Activated T-cell treated with anti-CD3 and anti-CD28 coated beads, Interleukin-2, amount 50 U/mL, for 4 hours (primary cell): ENCODE measurements at regions not wholly inside any gene's neighbourhood (a gene's known extent, or its start where the extent isn't known, plus 50 kb on each side); places are given as distances from the start of the nearest gene placed in this dataset.

Experiments used
- ATAC-seq, 2 donors: fragments of 200-7000 bp; cut with Tn5 transposase; one replicate each; pipeline ENCODE4 v1.10.0; 2021
- DNase-seq: peaks from one replicate; pipeline ENCODE4 v3.0.0-alpha.2; 2020
- H3K27me3 Mint-ChIP-seq: one replicate; pipeline ENCODE4 v1.8.0; 2021; ENCODE audit warnings: low read depth, mixed read lengths
- H3K36me3 Mint-ChIP-seq: one replicate; pipeline ENCODE4 v1.8.0; 2022; ENCODE audit warnings: mixed read lengths; ENCODE audit not compliant: insufficient read depth
- H3K4me1 Mint-ChIP-seq: one replicate; pipeline ENCODE4 v1.8.0; 2021; ENCODE audit warnings: low read depth, mixed read lengths
- H3K4me3 Mint-ChIP-seq: one replicate; pipeline ENCODE4 v1.8.0; 2021; ENCODE audit warnings: mild to moderate bottlenecking, moderate library complexity, mixed read lengths
- H3K9me3 Mint-ChIP-seq: one replicate; pipeline ENCODE4 v1.8.0; 2021; ENCODE audit warnings: mixed read lengths

DNA sequence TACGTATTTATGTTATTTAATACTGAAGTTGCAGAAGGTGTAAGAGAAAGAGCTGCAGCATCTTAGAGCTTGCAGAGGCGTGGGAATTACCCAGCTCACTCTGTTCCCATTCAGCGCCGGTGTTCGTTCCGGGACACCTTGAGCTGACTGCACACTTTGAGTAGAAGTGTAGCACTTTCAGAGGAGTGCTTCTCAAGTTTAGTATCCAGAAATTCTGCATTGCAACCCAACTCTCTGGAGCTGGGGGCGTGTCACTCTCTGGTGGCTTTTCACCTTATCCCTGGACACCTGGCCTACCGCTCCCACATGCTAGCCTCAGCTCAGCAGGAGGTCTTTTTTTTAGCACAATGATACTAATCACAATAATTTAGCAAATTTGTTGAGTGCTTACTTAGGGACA lies 66.4 kb upstream of the SHH start:
- Mint-ChIP-seq H3K36me3 (no peaks in the 10 kb centered on the region), H3K4me1 (no peaks in the 10 kb centered on the region), H3K27me3 (no peaks in the 10 kb centered on the region), H3K9me3 (no peaks in the 10 kb centered on the region), H3K4me3 (no peak overlapping the region)
- no peak for DNase-seq
- ATAC-seq = no peak

DNA sequence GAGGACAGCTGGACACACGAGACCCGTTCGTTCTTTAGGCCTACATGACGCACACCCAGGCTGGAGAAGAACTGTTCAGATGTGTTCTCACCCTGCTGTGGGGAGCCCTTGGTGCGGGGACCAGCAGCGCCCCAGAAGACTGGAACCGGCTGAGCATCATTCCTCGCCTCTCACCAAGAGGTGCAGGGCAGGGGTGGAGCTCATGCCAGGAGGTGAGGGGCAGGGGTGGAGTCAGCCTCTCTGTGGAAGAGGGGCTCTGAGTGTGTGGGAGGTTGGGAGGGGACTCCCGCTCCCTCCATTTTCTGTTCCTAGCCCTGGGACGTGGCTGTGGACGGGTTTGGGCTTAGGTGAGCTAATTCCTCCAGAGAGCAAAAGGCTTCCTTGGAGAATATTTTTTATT lies 66.0 kb upstream of the SHH start:
- Mint-ChIP-seq H3K27me3 (no peaks in the 10 kb centered on the region), H3K9me3 (no peaks in the 10 kb centered on the region), H3K36me3 (no peaks in the 10 kb centered on the region), H3K4me1 (no peaks in the 10 kb centered on the region), H3K4me3 (no peak overlapping the region)
- ATAC-seq (no peak), DNase-seq (no peak)

DNA sequence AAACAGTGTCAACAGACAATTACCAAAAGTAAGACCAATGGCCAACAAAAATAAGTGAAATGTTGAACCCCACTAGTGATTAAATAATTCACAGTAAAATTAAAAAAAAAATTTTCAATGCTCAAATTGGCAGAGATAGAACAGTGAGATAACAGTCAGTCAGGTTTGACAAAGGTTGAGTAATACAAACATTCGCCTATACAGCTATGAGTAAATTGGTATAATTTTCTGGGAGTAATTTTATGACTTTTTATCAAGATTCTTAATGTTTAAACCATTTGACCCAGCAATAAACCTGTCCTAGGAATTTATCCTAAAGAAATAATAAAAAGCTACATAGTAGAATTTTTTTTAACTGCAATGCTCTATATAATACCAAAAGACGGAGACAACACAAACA lies 64.9 kb upstream of the SHH start:
- no peaks in the 10 kb centered on the region for H3K4me1 Mint-ChIP-seq
- no peak for ATAC-seq

DNA sequence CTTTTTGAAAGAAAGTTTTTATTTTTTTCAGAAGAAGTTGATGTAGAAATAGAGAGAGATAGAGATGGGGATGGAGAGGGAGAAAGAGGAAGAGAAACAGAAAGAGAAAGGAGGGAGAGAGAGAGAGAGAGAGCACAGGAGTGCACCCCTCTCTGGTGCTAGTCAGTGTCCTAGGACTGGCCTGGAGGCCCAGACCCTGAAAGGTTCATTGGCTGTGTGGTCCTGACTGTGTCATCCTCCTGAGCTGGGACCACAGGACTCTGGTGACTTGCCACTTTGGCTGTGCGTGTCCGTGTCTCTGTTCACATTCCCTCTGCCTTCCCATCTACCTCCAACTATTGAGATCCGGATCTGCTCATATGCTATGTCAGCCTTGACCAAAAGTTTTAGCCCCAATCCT lies 62.1 kb upstream of the SHH start:
- ATAC-seq = no peak
- Mint-ChIP-seq H3K4me3 (no peak overlapping the region), H3K27me3 (no peaks in the 10 kb centered on the region), H3K36me3 (no peaks in the 10 kb centered on the region), H3K4me1 (no peaks in the 10 kb centered on the region), H3K9me3 (no peaks in the 10 kb centered on the region)
- DNase-seq = no peak

More for the DNA sequence above, 64.9 kb upstream of the SHH start:
- no peak overlapping the region for H3K4me3 Mint-ChIP-seq
- no peaks in the 10 kb centered on the region for H3K9me3 Mint-ChIP-seq
- H3K27me3 Mint-ChIP-seq = no peaks in the 10 kb centered on the region
- H3K36me3 Mint-ChIP-seq = no peaks in the 10 kb centered on the region
- DNase-seq = no peak

DNA sequence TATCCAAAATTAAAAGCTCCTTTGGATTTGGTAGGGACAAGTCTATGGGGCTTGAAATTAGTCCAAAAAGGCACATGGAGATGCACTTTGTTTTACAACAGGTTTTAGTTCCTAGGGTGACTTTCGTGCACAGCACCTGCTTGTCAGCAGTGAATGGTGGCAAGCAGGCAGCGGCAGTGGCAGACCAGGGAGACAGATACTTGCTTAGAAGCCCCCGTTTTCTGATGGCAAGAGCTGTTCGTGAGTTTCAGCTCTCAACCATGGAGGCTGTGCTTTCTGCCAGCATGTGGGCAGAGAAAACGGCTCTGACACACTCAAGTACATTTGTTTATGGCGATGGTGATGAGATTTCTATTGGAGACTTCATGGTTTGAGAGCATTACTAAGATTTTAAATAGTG lies 61.7 kb upstream of the SHH start:
- no peaks in the 10 kb centered on the region for H3K4me1 Mint-ChIP-seq
- no peak for ATAC-seq
- no peak overlapping the region for H3K4me3 Mint-ChIP-seq
- H3K36me3 Mint-ChIP-seq = no peaks in the 10 kb centered on the region
- no peaks in the 10 kb centered on the region for H3K27me3 Mint-ChIP-seq
- H3K9me3 Mint-ChIP-seq = no peaks in the 10 kb centered on the region
- DNase-seq = no peak

DNA sequence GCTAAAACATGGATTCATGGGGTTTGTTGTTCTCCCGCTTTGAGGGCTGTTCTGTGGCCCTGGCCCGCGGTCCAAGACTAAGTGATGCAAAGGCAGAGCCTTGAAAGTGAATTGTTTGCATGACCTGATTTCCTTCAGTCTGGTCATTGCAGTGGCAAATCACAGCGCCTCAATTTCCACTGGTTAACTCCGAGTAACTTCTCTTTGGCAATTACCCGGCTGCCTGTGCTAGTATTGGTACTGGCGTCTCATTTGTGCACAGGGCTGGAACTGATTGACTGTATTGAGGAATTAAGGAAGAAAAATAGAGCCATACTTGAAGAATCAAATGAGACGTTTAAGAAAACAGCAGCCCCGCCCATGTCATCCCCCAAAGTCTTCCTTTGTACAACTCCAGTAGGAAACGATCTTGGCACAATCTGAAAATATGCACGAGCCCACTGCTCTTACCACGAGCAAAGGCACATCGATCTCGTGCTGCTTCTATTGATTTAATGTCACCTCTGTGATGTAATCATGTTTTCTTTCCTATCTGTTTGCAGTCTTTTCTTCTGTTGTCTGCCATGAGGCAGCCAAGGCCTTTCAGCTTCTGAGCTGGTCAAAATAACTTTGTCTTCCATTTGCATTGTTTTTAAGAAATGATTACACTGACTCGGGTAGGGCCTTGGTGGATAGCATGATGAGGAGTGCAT lies 60.6 kb upstream of the SHH start:
- no peaks in the 10 kb centered on the region for H3K4me1 Mint-ChIP-seq
- DNase-seq (no peak), ATAC-seq (no peak)
- H3K27me3 Mint-ChIP-seq = no peaks in the 10 kb centered on the region
- no peaks in the 10 kb centered on the region for H3K36me3 Mint-ChIP-seq
- H3K9me3 Mint-ChIP-seq = no peaks in the 10 kb centered on the region
- no peak overlapping the region for H3K4me3 Mint-ChIP-seq

DNA sequence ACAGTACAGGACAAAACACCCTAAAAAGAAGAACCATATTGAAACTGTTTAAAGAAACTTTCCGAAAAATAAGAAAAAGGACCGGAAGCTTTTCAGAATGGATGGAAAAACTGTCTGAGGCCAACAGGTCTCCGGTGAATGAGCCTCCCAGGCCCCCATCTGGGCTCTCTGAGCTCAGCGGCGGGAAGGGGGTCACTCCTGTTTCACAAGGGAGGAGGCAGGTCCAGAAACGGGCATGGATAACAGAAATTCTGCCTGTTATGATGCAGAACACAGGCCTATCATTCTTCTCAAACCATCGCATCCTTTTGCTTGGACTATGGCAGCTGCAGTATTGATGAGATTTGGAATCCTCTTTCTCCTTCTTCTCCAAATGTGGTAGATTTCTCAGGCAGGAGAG lies 58.9 kb upstream of the SHH start:
- DNase-seq (no peak), ATAC-seq (no peak)
- Mint-ChIP-seq H3K4me1 (no peaks in the 10 kb centered on the region), H3K36me3 (no peaks in the 10 kb centered on the region), H3K27me3 (no peaks in the 10 kb centered on the region), H3K4me3 (no peak overlapping the region), H3K9me3 (no peaks in the 10 kb centered on the region)

DNA sequence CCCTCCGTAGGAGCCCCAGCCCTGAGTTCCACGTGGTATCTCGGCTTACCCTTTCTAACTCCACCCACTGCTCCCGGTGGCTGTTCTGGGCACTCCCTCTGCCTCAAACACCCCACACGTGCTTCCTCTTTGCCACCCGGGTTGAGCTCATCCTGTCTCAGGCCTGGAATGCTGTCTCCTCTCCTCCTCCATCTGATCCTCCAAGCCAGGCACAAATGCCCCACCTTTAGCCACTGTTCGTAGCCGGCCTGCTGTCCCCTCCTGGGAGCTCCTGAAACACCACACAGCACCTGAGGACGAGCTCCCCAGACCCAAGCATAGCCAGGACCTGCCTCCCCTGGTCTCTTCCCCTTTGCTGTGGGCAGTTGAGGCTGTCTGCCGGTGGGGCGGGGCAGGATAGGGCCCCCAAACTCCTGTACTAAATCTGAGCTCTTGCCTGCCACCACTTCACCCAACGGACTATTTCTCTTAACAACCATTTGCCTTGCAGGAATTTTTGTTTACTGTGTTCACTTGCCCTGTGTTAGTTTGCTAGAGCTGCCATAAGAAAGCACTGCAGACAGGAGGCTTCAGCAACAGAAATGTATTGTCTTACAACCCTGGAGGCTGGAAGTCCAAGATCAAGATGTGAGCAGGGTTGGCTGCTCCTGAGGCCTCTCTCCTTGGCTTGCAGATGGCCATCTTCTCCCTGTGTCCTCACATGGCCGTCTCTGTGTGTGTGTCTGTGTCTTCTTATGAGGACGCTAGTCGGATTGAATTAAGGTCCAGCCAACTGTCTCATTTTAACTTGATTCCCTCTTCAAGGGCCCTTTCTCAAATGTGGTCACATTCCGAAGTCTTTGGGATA lies 58.3 kb upstream of the SHH start:
- no peak for ATAC-seq
- no peak for DNase-seq
- no peak overlapping the region for H3K4me3 Mint-ChIP-seq
- H3K27me3 Mint-ChIP-seq = peaks cover 6% of the 10 kb centered on the region
- no peaks in the 10 kb centered on the region for H3K4me1 Mint-ChIP-seq
- no peaks in the 10 kb centered on the region for H3K9me3 Mint-ChIP-seq
- no peaks in the 10 kb centered on the region for H3K36me3 Mint-ChIP-seq

DNA sequence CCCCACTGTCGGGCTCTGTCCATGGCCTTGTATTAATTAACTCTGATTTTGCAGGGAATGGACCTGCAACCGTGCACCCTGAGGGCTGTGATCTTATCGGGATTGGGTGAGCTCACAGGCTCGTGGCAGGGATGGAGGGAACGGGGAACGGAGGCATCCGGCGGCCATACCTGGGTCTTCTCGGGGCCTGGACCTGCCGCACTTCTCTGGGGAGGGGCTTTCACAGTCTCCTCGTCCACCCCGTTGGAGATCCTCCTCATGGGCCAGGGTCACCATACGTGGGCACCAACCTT lies 57.5 kb upstream of the SHH start:
- Mint-ChIP-seq H3K36me3 (no peaks in the 10 kb centered on the region), H3K4me1 (no peaks in the 10 kb centered on the region), H3K9me3 (no peaks in the 10 kb centered on the region), H3K4me3 (no peak overlapping the region), H3K27me3 (peaks cover 8% of the 10 kb centered on the region)
- ATAC-seq (no peak), DNase-seq (no peak)

DNA sequence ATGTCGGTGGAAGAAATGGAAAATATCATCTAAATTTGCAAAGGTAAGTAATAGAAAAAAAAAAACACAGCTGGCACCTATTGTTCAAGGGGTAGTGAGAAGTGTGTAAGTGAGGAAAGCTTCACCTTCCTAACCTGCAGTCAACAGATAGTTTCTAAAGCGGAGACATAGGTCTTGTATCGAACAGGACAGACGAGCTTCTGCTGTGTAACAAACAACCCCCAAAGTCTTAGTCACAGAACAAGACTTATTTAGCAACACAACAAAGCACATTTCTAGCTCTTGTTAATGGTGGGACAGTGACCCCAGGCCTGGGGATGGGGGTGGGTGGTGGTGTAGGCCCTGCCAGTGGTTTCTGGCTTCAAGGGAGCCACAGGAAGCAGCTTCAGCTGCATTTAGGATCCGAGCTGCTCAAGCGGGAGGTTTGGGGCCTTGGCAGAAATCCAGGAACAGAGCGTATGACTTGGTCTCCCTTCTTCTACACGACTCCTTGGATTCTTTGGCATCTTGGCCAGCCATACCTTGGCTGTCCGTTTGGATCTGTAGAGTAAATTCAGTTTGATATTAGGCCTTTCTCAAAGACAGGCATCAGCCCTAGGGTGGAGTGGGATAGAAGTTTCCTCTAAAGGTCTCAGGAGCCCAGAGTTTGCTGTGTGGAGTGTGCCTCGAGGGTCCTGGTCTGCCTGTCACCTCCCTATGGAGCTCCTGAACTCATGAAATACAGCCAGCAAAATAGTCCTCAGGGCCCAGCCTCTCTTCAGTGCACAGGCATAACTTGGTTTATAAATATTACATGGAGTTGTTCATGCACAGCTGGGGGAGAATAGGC lies 56.9 kb upstream of the SHH start:
- DNase-seq (no peak), ATAC-seq (no peak)
- no peaks in the 10 kb centered on the region for H3K4me1 Mint-ChIP-seq
- H3K4me3 Mint-ChIP-seq = no peak overlapping the region
- H3K9me3 Mint-ChIP-seq = no peaks in the 10 kb centered on the region
- H3K36me3 Mint-ChIP-seq = no peaks in the 10 kb centered on the region
- H3K27me3 Mint-ChIP-seq = peaks cover 8% of the 10 kb centered on the region

DNA sequence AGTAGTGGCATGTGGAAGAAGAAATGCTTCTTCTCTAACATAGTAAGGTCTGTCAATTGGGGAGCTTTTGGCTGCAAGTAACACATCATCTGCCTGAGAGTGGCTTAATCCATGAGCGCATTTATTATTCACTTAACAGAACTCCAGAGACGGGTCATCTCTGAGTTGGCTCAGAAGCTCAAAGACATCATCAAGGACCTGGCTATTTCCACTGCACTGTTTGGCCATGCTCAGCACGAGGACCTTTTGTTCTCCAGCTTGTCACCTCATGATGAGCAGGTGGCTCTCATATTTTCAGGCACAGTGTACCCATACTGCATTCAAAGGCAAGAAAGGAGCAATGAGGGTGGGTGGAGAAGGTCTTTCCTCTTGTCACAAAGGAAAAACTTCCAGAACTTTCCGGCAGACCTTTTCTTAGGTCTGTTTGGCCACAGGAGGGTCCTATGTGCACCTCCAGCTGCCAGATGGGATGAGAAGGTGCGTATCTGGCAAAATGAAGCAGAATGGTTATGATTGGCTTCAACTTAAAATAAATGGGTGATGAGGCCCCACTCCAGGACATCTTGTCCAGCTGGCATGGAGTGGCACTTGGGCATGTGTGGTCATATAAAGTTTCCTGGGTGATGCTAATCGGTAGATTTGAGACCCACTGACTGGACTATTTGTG lies 55.6 kb upstream of the SHH start:
- DNase-seq (no peak), ATAC-seq (no peak)
- no peaks in the 10 kb centered on the region for H3K9me3 Mint-ChIP-seq
- no peak overlapping the region for H3K4me3 Mint-ChIP-seq
- no peaks in the 10 kb centered on the region for H3K4me1 Mint-ChIP-seq
- peaks cover 8% of the 10 kb centered on the region for H3K27me3 Mint-ChIP-seq
- no peaks in the 10 kb centered on the region for H3K36me3 Mint-ChIP-seq

DNA sequence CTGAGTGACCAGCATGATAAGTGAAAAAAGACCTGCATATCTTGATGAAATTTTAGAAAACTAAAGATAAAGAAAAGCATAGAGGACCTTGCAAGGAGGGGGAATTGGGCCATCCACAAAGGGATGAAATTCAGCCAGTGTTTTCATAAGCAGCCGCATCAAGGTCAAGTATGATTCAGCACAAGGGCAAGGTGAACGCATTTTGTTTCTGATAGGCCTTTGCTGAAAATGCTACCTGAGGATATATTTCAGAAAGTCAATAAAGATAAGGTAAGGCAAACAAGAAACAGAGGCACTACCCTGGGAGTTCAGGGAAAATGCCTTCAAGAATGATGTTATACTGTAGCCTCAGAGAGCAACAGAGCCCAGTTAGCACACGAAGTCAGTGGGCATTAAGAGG lies 55.0 kb upstream of the SHH start:
- no peaks in the 10 kb centered on the region for H3K9me3 Mint-ChIP-seq
- ATAC-seq = no peak
- H3K4me3 Mint-ChIP-seq = no peak overlapping the region
- H3K27me3 Mint-ChIP-seq = peaks cover 8% of the 10 kb centered on the region
- no peaks in the 10 kb centered on the region for H3K36me3 Mint-ChIP-seq
- H3K4me1 Mint-ChIP-seq = no peaks in the 10 kb centered on the region
- DNase-seq = no peak

DNA sequence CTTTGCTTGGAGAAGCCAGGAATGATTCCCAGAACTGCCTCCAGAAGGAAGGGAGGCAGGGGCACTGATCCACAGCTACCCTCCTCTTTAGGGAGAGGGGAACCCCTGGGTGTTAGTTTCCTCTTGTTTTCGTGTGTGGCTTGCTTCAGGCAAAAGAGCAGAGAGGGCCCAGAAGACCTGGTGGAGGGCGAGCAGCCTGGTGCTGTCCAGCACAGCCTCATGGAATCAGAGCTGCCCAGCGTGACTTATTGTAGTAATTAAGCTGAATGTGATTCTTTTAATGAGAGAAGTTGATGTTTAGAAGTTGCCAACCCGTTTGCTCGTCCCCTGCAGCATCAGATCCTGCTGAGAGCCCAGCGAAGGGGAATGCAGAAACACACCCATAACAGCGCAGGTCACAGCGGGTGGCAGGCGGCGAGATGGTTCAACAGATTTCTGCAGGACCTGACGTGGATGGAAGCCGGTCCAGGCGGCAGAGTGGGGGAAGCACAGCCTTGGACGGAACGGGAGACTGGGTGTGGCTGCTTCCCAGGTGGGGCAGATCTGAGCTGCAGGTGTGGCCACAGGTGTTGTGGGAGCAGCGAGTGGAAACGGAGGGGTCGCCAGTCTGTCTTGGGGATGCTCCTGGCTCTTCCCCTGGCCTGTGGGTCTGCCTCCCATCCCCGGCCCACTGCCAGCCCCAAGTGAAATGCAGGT lies 53.7 kb upstream of the SHH start:
- H3K27me3 Mint-ChIP-seq = peaks cover 14% of the 10 kb centered on the region
- no peak overlapping the region for H3K4me3 Mint-ChIP-seq
- no peaks in the 10 kb centered on the region for H3K36me3 Mint-ChIP-seq
- no peak for DNase-seq
- H3K4me1 Mint-ChIP-seq = no peaks in the 10 kb centered on the region
- H3K9me3 Mint-ChIP-seq = no peaks in the 10 kb centered on the region
- ATAC-seq = no peak
